A549 (cell line): ENCODE measurements at regions not wholly inside any gene's neighbourhood (a gene's known extent, or its start where the extent isn't known, plus 50 kb on each side); places are given as distances from the start of the nearest gene placed in this dataset.

Experiments
- ATAC-seq, 2 experiments: fragments of 200-7000 bp in 1 of 2; fragments of >200 bp in 1 of 2; cut with Nextera tagmentation in 1 of 2; cut with Tn5 transposase in 1 of 2; 3 replicates each; pipeline versions ENCODE4 v1.8.0 to v1.9.1; 2018 to 2020; ENCODE audit warnings: mild to moderate bottlenecking in 1 of 2, moderate library complexity in 1 of 2
- CTCF ChIA-PET: fragments of 300-600 bp; sonication (Branson Sonifier 250); formaldehyde crosslinking; extraction: SDS; loops from one replicate; lab custom pipeline; 2021; ENCODE audit warnings: antibody characterized with exemption, inconsistent platforms; lab: Yijun Ruan, JAX
- POLR2A ChIA-PET: fragments of 350-600 bp; formaldehyde crosslinking; extraction: SDS; loops from one replicate; lab custom pipeline; 2021; ENCODE audit warnings: antibody characterized with exemption, inconsistent platforms; lab: Yijun Ruan, JAX
- DNase-seq, 2 experiments: peaks; one replicate each; pipeline versions ENCODE4 v3.0.0 to v3.0.0-alpha.2; 2011 to 2016; ENCODE audit warnings: low read depth in 1 of 2, low spot score in 1 of 2
- FAIRE-seq: peaks from 2 replicates; lab custom pipeline; 2011; peaks lifted over from hg19 to GRCh38; lab: Jason Lieb, UNC
- H3K27ac ChIP-seq, 2 experiments: fragments of >200 bp; sonication (Bioruptor Twin); formaldehyde crosslinking; 3 replicates each; pipeline ENCODE4 v1.5.1; 2016 to 2017
- H3K4me1 ChIP-seq: fragments of >200 bp; sonication (Bioruptor Twin); formaldehyde crosslinking; 3 replicates; pipeline ENCODE4 v1.6.1; 2016
- H3K4me2 ChIP-seq: fragments of >200 bp; sonication (Bioruptor Twin); formaldehyde crosslinking; 3 replicates; pipeline ENCODE4 v1.6.1; 2016
- H3K4me3 ChIP-seq: fragments of >200 bp; sonication (Bioruptor Twin); formaldehyde crosslinking; 3 replicates; pipeline ENCODE4 v1.5.1; 2016
- H3K9me3 ChIP-seq: fragments of >200 bp; sonication (Bioruptor Twin); formaldehyde crosslinking; 3 replicates; pipeline ENCODE4 v1.6.1; 2016
- ATOH8 ChIP-seq: fragments of 250-450 bp; sonication (Bioruptor Pico); IDR thresholded peaks from 2 replicates; pipeline ENCODE4 v1.5.0; 2020; ENCODE audit warnings: low read depth, mild to moderate bottlenecking, moderate library complexity
- BCL3 ChIP-seq: fragments of >200 bp; sonication (Bioruptor Twin); formaldehyde crosslinking; IDR thresholded peaks from 3 replicates; pipeline ENCODE4 v1.6.1; 2016
- CBX8 ChIP-seq: fragments of 200-600 bp; sonication (generic); IDR thresholded peaks from 2 replicates; pipeline ENCODE4 v1.6.1; 2016
- CHD4 ChIP-seq: fragments of 200-600 bp; sonication (generic); IDR thresholded peaks from 2 replicates; pipeline ENCODE4 v1.6.1; 2016; ENCODE audit warnings: antibody characterized with exemption, mild to moderate bottlenecking, borderline replicate concordance
- CTCF ChIP-seq: fragments of >200 bp; sonication (Bioruptor Twin); formaldehyde crosslinking; IDR thresholded peaks from 3 replicates; pipeline ENCODE4 v1.5.1; 2016
- E2F6 ChIP-seq: IDR thresholded peaks from 2 replicates; pipeline ENCODE4 v1.6.1; 2012; ENCODE audit warnings: low read depth, borderline replicate concordance
- EHF ChIP-seq: fragments of 250-450 bp; sonication (Bioruptor Pico); IDR thresholded peaks from 2 replicates; pipeline ENCODE4 v1.5.0; 2020; ENCODE audit warnings: mild to moderate bottlenecking
- EHMT2 ChIP-seq: fragments of 200-600 bp; sonication (generic); IDR thresholded peaks from 2 replicates; pipeline ENCODE4 v1.6.1; 2016; ENCODE audit warnings: antibody characterized with exemption, low read depth, mild to moderate bottlenecking, moderate library complexity
- ELK1 ChIP-seq: fragments of 150-350 bp; IDR thresholded peaks from 2 replicates; pipeline ENCODE4 v1.6.1; 2014; ENCODE audit warnings: low read depth, mild to moderate bottlenecking, low read length
- ESRRA ChIP-seq: fragments of 150-350 bp; IDR thresholded peaks from 2 replicates; pipeline ENCODE4 v1.6.1; 2014; ENCODE audit warnings: mild to moderate bottlenecking, low read length, borderline replicate concordance
- HEYL ChIP-seq: fragments of 250-450 bp; sonication (Bioruptor Pico); IDR thresholded peaks from 2 replicates; pipeline ENCODE4 v1.8.0; 2021; ENCODE audit warnings: mild to moderate bottlenecking, moderate library complexity
- KDM1A ChIP-seq: fragments of 200-600 bp; sonication (generic); IDR thresholded peaks from 2 replicates; pipeline ENCODE4 v1.6.1; 2016; ENCODE audit warnings: low read depth, mild to moderate bottlenecking
- KDM5A ChIP-seq: fragments of 200-600 bp; sonication (generic); IDR thresholded peaks from 2 replicates; pipeline ENCODE4 v1.6.1; 2016; ENCODE audit warnings: antibody characterized with exemption, mild to moderate bottlenecking
- MAX ChIP-seq: IDR thresholded peaks from 2 replicates; pipeline ENCODE4 v1.6.1; 2012
- MAZ ChIP-seq: fragments of 150-350 bp; IDR thresholded peaks from 2 replicates; pipeline ENCODE4 v1.6.1; 2014; ENCODE audit warnings: antibody characterized with exemption, low read depth, low read length, borderline replicate concordance
- NPAS2 ChIP-seq: fragments of 250-450 bp; sonication (Bioruptor Pico); IDR thresholded peaks from 2 replicates; pipeline ENCODE4 v1.8.0; 2022; ENCODE audit warnings: mild to moderate bottlenecking, moderate library complexity, borderline replicate concordance
- NR3C1 ChIP-seq: fragments of >200 bp; sonication (Bioruptor Twin); formaldehyde crosslinking; IDR thresholded peaks from 3 replicates; pipeline ENCODE4 v1.6.1; 2017
- POLR2A ChIP-seq: IDR thresholded peaks from 2 replicates; pipeline ENCODE4 v1.6.1; 2012; ENCODE audit warnings: mild to moderate bottlenecking, low read length
- POLR2AphosphoS2 ChIP-seq: conservative IDR thresholded peaks from 2 replicates; pipeline ENCODE4 v1.6.1; 2012; ENCODE audit warnings: low read length, improper control_type of control experiment, inconsistent platforms
- RCOR1 ChIP-seq: fragments of 150-350 bp; IDR thresholded peaks from 2 replicates; pipeline ENCODE4 v1.6.1; 2014; ENCODE audit warnings: antibody characterized with exemption, low read length, low read depth
- RFX5 ChIP-seq: fragments of 450-650 bp; IDR thresholded peaks from 2 replicates; pipeline ENCODE4 v1.7.1; 2014; ENCODE audit warnings: antibody characterized with exemption, mild to moderate bottlenecking, moderate library complexity
- TFCP2L1 ChIP-seq: fragments of 250-450 bp; sonication (Bioruptor Pico); IDR thresholded peaks from 2 replicates; pipeline ENCODE4 v1.5.0; 2021; ENCODE audit warnings: mild to moderate bottlenecking
- TP53 ChIP-seq: fragments of 250-450 bp; sonication (Bioruptor Pico); IDR thresholded peaks from 2 replicates; pipeline ENCODE4 v1.5.0; 2021; ENCODE audit warnings: mild to moderate bottlenecking, moderate library complexity
- ZSCAN20 ChIP-seq: fragments of 250-450 bp; sonication (Bioruptor Pico); IDR thresholded peaks from 2 replicates; pipeline ENCODE4 v1.8.0; 2022; ENCODE audit warnings: mild to moderate bottlenecking, moderate library complexity
- WGBS: methylation state at CpG from one replicate; pipeline ENCODE4 v1.1.6; 2017; ENCODE audit errors: missing lambda C conversion rate; 5-methylcytosine and 5-hydroxymethylcytosine counted together

GRCh38 chr11:24082241-24082640 is 414.6 kb upstream of the LUZP2 start:
- Histone ChIP-seq H3K9me3 (no peaks in the 10 kb centered on the region), H3K4me2 (no peak overlapping the region), H3K4me3 (no peak overlapping the region), H3K4me1 (no peaks in the 10 kb centered on the region), H3K27ac (no peak overlapping the region)
- 10% methylated on average over 1 of the region's 1 CpG for WGBS
- no peak for ATAC-seq
- no peak for FAIRE-seq
- ChIA-PET POLR2A (no interaction called here), CTCF (no interaction called here)
- no peak for TF ChIP-seq EHMT2
- DNase-seq, result no peak

- 0% methylated on average over 1 of the region's 1 CpG for WGBS
- no peaks in the 10 kb centered on the region for H3K9me3 ChIP-seq
- TF ChIP-seq MAZ, result no peak
- no peak for TF ChIP-seq RCOR1
- no peak for TF ChIP-seq BCL3
- no peak for TF ChIP-seq NPAS2 (CRISPR knock-in tag)
- TF ChIP-seq POLR2AphosphoS2, result no peak
- no peak for TF ChIP-seq ESRRA
- no peak for TF ChIP-seq CHD4
- no peak for TF ChIP-seq E2F6
- TF ChIP-seq POLR2A, result no peak
- TF ChIP-seq RFX5, result no peak
- no peak for TF ChIP-seq ELK1
- TF ChIP-seq KDM1A, result no peak
- TF ChIP-seq KDM5A, result no peak
- no peak for TF ChIP-seq CBX8
- no peak for TF ChIP-seq EHF (CRISPR knock-in tag)
- no peak for TF ChIP-seq CTCF
- TF ChIP-seq NR3C1, result no peak
- TF ChIP-seq HEYL (CRISPR knock-in tag), result no peak
- H3K4me2 ChIP-seq, result no peak overlapping the region
- no peak overlapping the region for H3K27ac ChIP-seq
- no peaks in the 10 kb centered on the region for H3K4me1 ChIP-seq
- no peak overlapping the region for H3K4me3 ChIP-seq
- DNase-seq (no peak), FAIRE-seq (no peak), ATAC-seq (no peak)
- CTCF ChIA-PET, result no interaction called here
- POLR2A ChIA-PET, result no interaction called here
Measured at GRCh38 chr11:24082860-24083259, 414.0 kb upstream of the LUZP2 start.

GRCh38 chr11:24084956-24085355 is 411.9 kb upstream of the LUZP2 start:
- Histone ChIP-seq H3K9me3 (no peaks in the 10 kb centered on the region), H3K4me1 (no peaks in the 10 kb centered on the region), H3K4me2 (no peak overlapping the region), H3K27ac (no peak overlapping the region), H3K4me3 (no peak overlapping the region)
- TF ChIP-seq TP53 (CRISPR knock-in tag) (no peak), EHMT2 (no peak), ELK1 (no peak), TFCP2L1 (CRISPR knock-in tag) (no peak), CBX8 (no peak), ZSCAN20 (CRISPR knock-in tag) (no peak), KDM1A (no peak), MAX (no peak), ATOH8 (CRISPR knock-in tag) (no peak), BCL3 (no peak)
- no peak for ATAC-seq
- no peak for DNase-seq
- 0% methylated on average over 1 of the region's 1 CpG for WGBS
- FAIRE-seq, result no peak
- POLR2A ChIA-PET, result no interaction called here
- CTCF ChIA-PET, result no interaction called here
